GM12891 (cell line): ENCODE measurements at regions not wholly inside any gene's neighbourhood (a gene's known extent, or its start where the extent isn't known, plus 50 kb on each side); places are given as distances from the start of the nearest gene placed in this dataset.

ENCODE experiments used
- DNase-seq: peaks from one replicate; pipeline ENCODE4 v3.0.0; 2011; ENCODE audit warnings: low spot score; ENCODE audit not compliant: insufficient read length
- FAIRE-seq: peaks from 2 replicates; lab custom pipeline; 2011; peaks lifted over from hg19 to GRCh38; lab: Jason Lieb, UNC
- PAX5 ChIP-seq: IDR thresholded peaks from 2 replicates; pipeline ENCODE4 v1.6.1; 2011; ENCODE audit warnings: low read length, moderate library complexity, mild to moderate bottlenecking; ENCODE audit not compliant: insufficient read depth, severe bottlenecking
- POLR2A ChIP-seq: IDR thresholded peaks from 2 replicates; pipeline ENCODE4 v1.6.1; 2011; ENCODE audit warnings: low read depth, low read length, control low read depth
- POLR2AphosphoS5 ChIP-seq: IDR thresholded peaks from 2 replicates; pipeline ENCODE4 v1.6.1; 2011; ENCODE audit warnings: low read depth, low read length, control low read depth
- POU2F2 ChIP-seq: IDR thresholded peaks from 2 replicates; pipeline ENCODE4 v1.6.1; 2011; ENCODE audit warnings: low read depth, mild to moderate bottlenecking, control low read depth, low read length, moderate library complexity
- SPI1 ChIP-seq: IDR thresholded peaks from 2 replicates; pipeline ENCODE4 v1.6.1; 2011; ENCODE audit warnings: low read depth, low read length, control low read depth
- TAF1 ChIP-seq: IDR thresholded peaks from 2 replicates; pipeline ENCODE4 v1.6.1; 2011; ENCODE audit warnings: low read depth, low read length, control low read depth

- DNase-seq, result no peak
- TF ChIP-seq PAX5 (no peak), TAF1 (no peak), SPI1 (no peak), POU2F2 (no peak)
- no peak for FAIRE-seq
These were observed 88.6 kb upstream of the GGTLC1 start for GRCh38 chr20:24077145-24077544.

DNA sequence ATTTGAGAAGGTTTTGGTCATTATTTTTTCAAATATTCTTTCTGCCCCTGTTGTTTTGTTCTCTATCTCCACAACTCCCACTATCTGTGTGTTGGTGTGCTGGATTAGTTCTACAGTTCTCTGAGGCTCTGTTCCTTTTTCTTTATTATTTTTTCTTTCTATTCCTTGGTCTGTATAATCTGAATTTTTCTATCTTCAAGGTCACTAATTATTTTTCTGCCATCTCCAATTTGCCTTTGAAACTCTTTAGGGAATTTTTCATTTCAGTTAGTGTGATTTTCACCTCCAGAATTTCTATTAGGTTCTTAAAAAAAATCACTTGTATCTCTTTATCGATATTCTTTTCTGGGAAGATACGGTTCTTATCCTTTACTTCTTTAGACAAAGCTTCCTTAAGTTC is 82.1 kb upstream of the GGTLC1 start:
- TF ChIP-seq PAX5, result no peak
- TF ChIP-seq POLR2AphosphoS5, result no peak
- no peak for TF ChIP-seq POLR2A
- no peak for TF ChIP-seq POU2F2
- TF ChIP-seq SPI1, result no peak
- no peak for TF ChIP-seq TAF1
- no peak for FAIRE-seq

DNA sequence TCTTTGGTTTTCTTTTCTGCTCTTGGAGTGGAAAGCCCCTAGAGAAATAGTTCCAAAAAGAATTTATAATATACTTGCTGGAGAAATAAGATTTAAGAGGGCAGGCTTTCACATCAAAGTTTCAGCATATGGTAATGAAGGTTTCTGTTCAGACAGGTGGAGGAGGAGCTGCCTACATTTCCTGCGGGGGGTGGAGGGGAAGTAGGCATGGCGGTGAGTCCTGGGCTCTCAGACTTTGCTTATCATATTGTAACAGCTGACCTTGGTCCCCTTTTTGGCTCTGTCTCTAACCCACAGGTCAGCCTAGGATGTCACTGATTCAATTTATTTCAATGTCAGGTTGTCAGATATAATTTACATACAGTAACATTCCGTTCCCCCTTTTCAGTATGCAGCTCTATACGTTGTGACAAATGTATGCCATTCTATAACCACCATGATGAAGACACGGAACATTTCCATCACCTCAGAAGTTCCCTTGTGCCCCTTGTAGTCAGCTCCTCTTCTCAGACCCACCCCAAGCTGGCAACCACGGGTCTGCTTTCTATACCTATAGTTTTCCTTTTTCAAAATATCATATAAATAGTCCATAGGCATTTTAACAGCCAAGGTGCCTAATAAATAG is 77.6 kb upstream of the GGTLC1 start:
- FAIRE-seq (no peak), DNase-seq (no peak)
- TF ChIP-seq SPI1, result no peak
- TF ChIP-seq POLR2AphosphoS5, result no peak
- TF ChIP-seq POU2F2, result no peak
- no peak for TF ChIP-seq PAX5
- no peak for TF ChIP-seq POLR2A
- no peak for TF ChIP-seq TAF1

More for the DNA sequence above, 82.1 kb upstream of the GGTLC1 start:
- DNase-seq, result no peak

GRCh38 chr20:24064915-24065314 is 76.3 kb upstream of the GGTLC1 start:
- no peak for FAIRE-seq
- TF ChIP-seq POLR2A (no peak), POLR2AphosphoS5 (no peak), SPI1 (no peak), POU2F2 (no peak), TAF1 (no peak), PAX5 (no peak)
- no peak for DNase-seq

DNA sequence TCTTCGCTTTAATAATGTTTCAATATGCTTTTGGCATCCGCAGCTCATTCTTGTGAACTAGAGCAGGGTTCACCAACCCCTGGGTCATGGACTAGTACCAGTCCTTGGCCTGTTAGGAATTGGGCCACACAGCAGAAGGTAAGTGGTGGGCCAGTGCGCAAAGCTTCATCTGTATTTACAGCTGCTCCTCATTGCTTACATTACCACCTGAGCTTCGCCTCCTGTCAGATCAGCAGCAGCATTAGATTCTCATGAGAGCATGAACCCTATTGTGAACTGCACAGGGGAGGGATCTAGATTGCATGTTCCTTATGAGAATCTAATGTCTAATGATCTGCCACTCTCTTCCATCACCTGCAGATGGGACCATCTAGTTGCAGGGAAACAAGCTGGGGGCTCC is 75.5 kb upstream of the GGTLC1 start:
- DNase-seq, result no peak
- FAIRE-seq, result no peak
- TF ChIP-seq POLR2AphosphoS5 (no peak), SPI1 (no peak), TAF1 (no peak), POLR2A (no peak), PAX5 (no peak)

- no peak for FAIRE-seq
- no peak for TF ChIP-seq POLR2A
- no peak for DNase-seq
These were observed 74.5 kb upstream of the GGTLC1 start for GRCh38 chr20:24063100-24063499.

GRCh38 chr20:24060851-24061590 is 72.4 kb upstream of the GGTLC1 start:
- DNase-seq, result no peak
- TF ChIP-seq TAF1 (no peak), POLR2A (no peak), PAX5 (no peak), POLR2AphosphoS5 (no peak), POU2F2 (no peak), SPI1 (no peak)
- no peak for FAIRE-seq

DNA sequence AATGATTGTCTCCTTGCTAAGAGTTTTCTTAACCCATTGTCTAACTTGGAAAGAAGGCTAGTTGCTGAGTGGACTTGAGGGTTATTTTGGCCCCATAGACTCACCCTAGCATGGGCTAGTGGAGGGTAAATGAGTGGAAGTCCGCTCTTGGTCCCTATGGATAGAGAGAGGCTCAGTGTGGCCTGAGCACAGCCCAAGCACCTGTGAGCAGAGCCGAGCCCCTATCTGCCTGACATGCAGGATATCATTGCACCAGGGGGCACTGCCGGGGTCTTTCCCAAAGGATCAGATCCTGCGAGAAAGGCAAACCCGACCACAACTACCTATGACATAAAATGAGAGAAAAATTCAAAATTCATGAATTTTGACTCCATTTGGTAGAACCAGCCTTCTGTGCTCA is 70.6 kb upstream of the GGTLC1 start:
- no peak for DNase-seq
- no peak for TF ChIP-seq POLR2AphosphoS5
- TF ChIP-seq POLR2A, result no peak
- no peak for TF ChIP-seq PAX5
- TF ChIP-seq SPI1, result no peak
- TF ChIP-seq TAF1, result no peak
- TF ChIP-seq POU2F2, result no peak
- FAIRE-seq, result no peak

DNA sequence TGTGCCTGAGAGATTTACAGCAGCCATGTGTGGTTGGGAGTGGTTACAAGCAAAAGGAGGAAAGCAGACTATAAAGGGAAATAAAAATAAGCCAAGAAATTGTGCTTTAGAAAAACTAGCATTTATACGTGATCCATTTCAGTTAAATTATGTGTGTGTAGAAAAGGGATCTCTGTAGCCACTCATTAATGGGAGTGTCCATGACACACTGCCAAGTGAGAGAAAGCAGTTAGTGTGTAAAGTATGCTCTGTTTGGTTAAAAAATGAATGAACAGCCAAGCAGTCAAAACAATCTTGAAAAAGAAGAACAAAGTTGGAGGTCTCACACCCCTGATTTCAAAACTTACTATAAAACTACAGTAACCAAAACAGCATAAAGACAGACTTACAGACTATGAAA is 67.9 kb upstream of the GGTLC1 start:
- TF ChIP-seq POLR2A (no peak), SPI1 (no peak), POU2F2 (no peak), TAF1 (no peak), PAX5 (no peak), POLR2AphosphoS5 (no peak)
- no peak for FAIRE-seq
- no peak for DNase-seq
